ENCODE measurements at regions not wholly inside any gene's neighbourhood (a gene's known extent, or its start where the extent isn't known, plus 50 kb on each side); places are given as distances from the start of the nearest gene placed in this dataset.
"Not testable (repeated sequence)": the region's sequence is repeated elsewhere in the genome, so short reads cannot be mapped to it uniquely, and the experiment has no call there.

GRCh38 chr12:62005615-62006014 is 254.6 kb upstream of the USP15 start:
- DNase-seq, result no peak
- no peak for ATAC-seq
- intact Hi-C loops (cut with micrococcal nuclease), result no loop called here

GRCh38 chr12:62006076-62006732 is 254.0 kb upstream of the USP15 start:
- intact Hi-C loops (cut with micrococcal nuclease), result no loop called here

GRCh38 chr12:62008703-62009102 is 251.5 kb upstream of the USP15 start:
- intact Hi-C loops (cut with micrococcal nuclease), result no loop called here

More at GRCh38 chr12:62006076-62006732, 254.0 kb upstream of the USP15 start:
- no peak for DNase-seq
- no peak for ATAC-seq

GRCh38 chr12:62009445-62009844 is 250.8 kb upstream of the USP15 start:
- intact Hi-C loops (cut with micrococcal nuclease), result no loop called here
- DNase-seq (no peak), ATAC-seq (no peak)

More at GRCh38 chr12:62008703-62009102, 251.5 kb upstream of the USP15 start:
- DNase-seq, result no peak
- ATAC-seq, result no peak

GRCh38 chr12:62010331-62010906 is 249.8 kb upstream of the USP15 start:
- ATAC-seq; DNase-seq; intact Hi-C loops (cut with micrococcal nuclease): not testable (repeated sequence)

GRCh38 chr12:62010973-62011372 is 249.2 kb upstream of the USP15 start:
- not testable (repeated sequence) for ATAC-seq

GRCh38 chr12:62014330-62014729 is 245.9 kb upstream of the USP15 start:
- DNase-seq (no peak), ATAC-seq (no peak)
- intact Hi-C loops (cut with micrococcal nuclease), result no loop called here

More at GRCh38 chr12:62010973-62011372, 249.2 kb upstream of the USP15 start:
- DNase-seq; intact Hi-C loops (cut with micrococcal nuclease): not testable (repeated sequence)

- DNase-seq (no peak), ATAC-seq (no peak)
- intact Hi-C loops (cut with micrococcal nuclease), result no loop called here
These were observed 244.2 kb upstream of the USP15 start for GRCh38 chr12:62016021-62016420.

GRCh38 chr12:62021808-62022207 is 238.4 kb upstream of the USP15 start:
- intact Hi-C loops (cut with micrococcal nuclease), result no loop called here
- ATAC-seq, result no peak
- DNase-seq, result no peak

- intact Hi-C loops (cut with micrococcal nuclease), result no loop called here
- no peak for DNase-seq
- ATAC-seq, result no peak
These were observed 231.7 kb upstream of the USP15 start for GRCh38 chr12:62028536-62028935.

GRCh38 chr12:62032870-62033269 is 227.3 kb upstream of the USP15 start:
- no peak for DNase-seq
- intact Hi-C loops (cut with micrococcal nuclease), result no loop called here
- ATAC-seq, result no peak

- no peak for DNase-seq
- intact Hi-C loops (cut with micrococcal nuclease), result no loop called here
- no peak for ATAC-seq
These were observed 215.6 kb upstream of the USP15 start for GRCh38 chr12:62044450-62045135.

- intact Hi-C loops (cut with micrococcal nuclease), result no loop called here
- no peak for DNase-seq
- no peak for ATAC-seq
These were observed 215.0 kb upstream of the USP15 start for GRCh38 chr12:62045211-62045610.

- ATAC-seq (no peak), DNase-seq (no peak)
- intact Hi-C loops (cut with micrococcal nuclease), result no loop called here
These were observed 209.4 kb upstream of the USP15 start for GRCh38 chr12:62050785-62051184.

- intact Hi-C loops (cut with micrococcal nuclease), result no loop called here
- DNase-seq, result no peak
- no peak for ATAC-seq
These were observed 190.2 kb upstream of the USP15 start for GRCh38 chr12:62069976-62070375.

GRCh38 chr12:62073236-62073635 is 187.0 kb upstream of the USP15 start:
- intact Hi-C loops (cut with micrococcal nuclease); DNase-seq; ATAC-seq: not testable (repeated sequence)

- no peak for ATAC-seq
- intact Hi-C loops (cut with micrococcal nuclease), result no loop called here
- no peak for DNase-seq
These were observed 184.3 kb upstream of the USP15 start for GRCh38 chr12:62075870-62076269.

- no peak for DNase-seq
- ATAC-seq, result no peak
- intact Hi-C loops (cut with micrococcal nuclease), result no loop called here
These were observed 182.2 kb upstream of the USP15 start for GRCh38 chr12:62078020-62078419.

GRCh38 chr12:62082448-62082847 is 177.8 kb upstream of the USP15 start:
- intact Hi-C loops (cut with micrococcal nuclease), result no loop called here
- no peak for DNase-seq
- ATAC-seq, result no peak

GRCh38 chr12:62098132-62098531 is 162.1 kb upstream of the USP15 start:
- intact Hi-C loops (cut with micrococcal nuclease), result no loop called here
- no peak for ATAC-seq
- no peak for DNase-seq

- no peak for DNase-seq
- intact Hi-C loops (cut with micrococcal nuclease), result no loop called here
- peak; percentile 27 for ATAC-seq
These were observed 156.5 kb upstream of the USP15 start for GRCh38 chr12:62103748-62104147.

All from left ventricle myocardium superior (tissue), 1 donor.